Esophagus mucosa (tissue), 1 donor: ENCODE measurements at regions not wholly inside any gene's neighbourhood (a gene's known extent, or its start where the extent isn't known, plus 50 kb on each side); places are given as distances from the start of the nearest gene placed in this dataset.

Experiments
- ATAC-seq: fragments of 200-7000 bp; cut with Tn5 transposase; one replicate; pipeline ENCODE4 v1.9.1; 2020
- donor health status: DM: yes; HTN: yes; CAD: no.

- no peak for ATAC-seq
Observed at GRCh38 chr1:57791497-57791896, 367.6 kb upstream of the DAB1 start.

GRCh38 chr1:57789936-57790335 is 366.1 kb upstream of the DAB1 start:
- ATAC-seq = no peak

GRCh38 chr1:57788313-57788712 is 364.5 kb upstream of the DAB1 start:
- ATAC-seq = no peak

GRCh38 chr1:57784356-57784755 is 360.5 kb upstream of the DAB1 start:
- no peak for ATAC-seq

GRCh38 chr1:57782357-57782756 is 358.5 kb upstream of the DAB1 start:
- no peak for ATAC-seq

GRCh38 chr1:57772580-57773195 is 348.8 kb upstream of the DAB1 start:
- ATAC-seq = no peak

GRCh38 chr1:57770772-57771171 is 346.9 kb upstream of the DAB1 start:
- ATAC-seq = no peak

GRCh38 chr1:57770236-57770635 is 346.4 kb upstream of the DAB1 start:
- no peak for ATAC-seq

- no peak for ATAC-seq
Observed at GRCh38 chr1:57761628-57762027, 337.8 kb upstream of the DAB1 start.

GRCh38 chr1:57752843-57753242 is 329.0 kb upstream of the DAB1 start:
- ATAC-seq = no peak

GRCh38 chr1:57748719-57749118 is 324.9 kb upstream of the DAB1 start:
- ATAC-seq = no peak

GRCh38 chr1:57747818-57748217 is 324.0 kb upstream of the DAB1 start:
- ATAC-seq = no peak

- ATAC-seq = no peak
Observed at GRCh38 chr1:57741521-57741920, 317.7 kb upstream of the DAB1 start.

GRCh38 chr1:57736940-57737339 is 313.1 kb upstream of the DAB1 start:
- ATAC-seq = no peak

GRCh38 chr1:57729181-57729580 is 305.3 kb upstream of the DAB1 start:
- no peak for ATAC-seq

GRCh38 chr1:57727121-57727520 is 303.3 kb upstream of the DAB1 start:
- ATAC-seq = no peak

- ATAC-seq = no peak
Observed at GRCh38 chr1:57725318-57725717, 301.5 kb upstream of the DAB1 start.

- ATAC-seq = no peak
Observed at GRCh38 chr1:57724535-57724934, 300.7 kb upstream of the DAB1 start.

GRCh38 chr1:57722285-57722978 is 298.6 kb upstream of the DAB1 start:
- ATAC-seq = no peak

GRCh38 chr1:57721001-57721400 is 297.1 kb upstream of the DAB1 start:
- no peak for ATAC-seq

GRCh38 chr1:57719274-57719673 is 295.4 kb upstream of the DAB1 start:
- ATAC-seq = no peak

GRCh38 chr1:57713501-57713900 is 289.6 kb upstream of the DAB1 start:
- no peak for ATAC-seq

- ATAC-seq = no peak
Observed at GRCh38 chr1:57712846-57713245, 289.0 kb upstream of the DAB1 start.

GRCh38 chr1:57711326-57711725 is 287.5 kb upstream of the DAB1 start:
- peak; percentile 55 for ATAC-seq

GRCh38 chr1:57707631-57708030 is 283.8 kb upstream of the DAB1 start:
- no peak for ATAC-seq
